Endothelial cell of umbilical vein (primary cell): ENCODE measurements at regions not wholly inside any gene's neighbourhood (a gene's known extent, or its start where the extent isn't known, plus 50 kb on each side); places are given as distances from the start of the nearest gene placed in this dataset.

Source experiments
- BruUV-seq: library from RNA; stranded (reverse); fragments of 400-500 nt; replicated peaks from 2 replicates; lab custom pipeline; 2021; lab: Mats Ljungman, UMichigan
- CTCF ChIA-PET: fragments of 300-600, 350-600 bp; sonication (Branson Sonifier 250); formaldehyde crosslinking; loops from one replicate; lab custom pipeline; 2021; ENCODE audit warnings: antibody characterized with exemption, inconsistent platforms; lab: Charles Lee
- POLR2A ChIA-PET: fragments of 300-600, 350-600 bp; sonication (Branson Sonifier 250); formaldehyde crosslinking; loops from one replicate; lab custom pipeline; 2021; ENCODE audit warnings: antibody characterized with exemption, inconsistent platforms; lab: Charles Lee
- DNase-seq: peaks from one replicate; pipeline ENCODE4 v3.0.0-alpha.2; 2011; ENCODE audit warnings: low read depth, low spot score
- FAIRE-seq: peaks from 2 replicates; lab custom pipeline; 2011; peaks lifted over from hg19 to GRCh38; lab: Jason Lieb, UNC
- H2AFZ ChIP-seq: 2 replicates; pipeline ENCODE4 v1.6.0; 2012; ENCODE audit warnings: low read depth, low read length, control low read depth, inconsistent platforms
- H3K27ac ChIP-seq: 2 replicates; pipeline ENCODE4 v1.5.1; 2011; ENCODE audit warnings: low read depth, mild to moderate bottlenecking, control low read depth, low read length, moderate library complexity; ENCODE audit not compliant: insufficient read depth
- H3K27me3 ChIP-seq, 2 experiments: 2 replicates each; pipeline versions ENCODE4 v1.6.0 to v1.6.1; 2011; ENCODE audit warnings: low read length in 2 of 2, mixed read lengths in 1 of 2; ENCODE audit not compliant: control insufficient read depth in 2 of 2, insufficient read depth in 2 of 2
- H3K36me3 ChIP-seq, 2 experiments: 2 replicates in 1 of 2; 3 replicates in 1 of 2; pipeline ENCODE4 v1.5.1; 2011; ENCODE audit warnings: low read length in 2 of 2, mild to moderate bottlenecking in 1 of 2, moderate library complexity in 1 of 2; ENCODE audit not compliant: control insufficient read depth in 2 of 2, insufficient read depth in 2 of 2; ENCODE audit errors: extremely low read depth in 1 of 2
- H3K4me1 ChIP-seq: 3 replicates; pipeline ENCODE4 v1.5.1; 2011; ENCODE audit warnings: mild to moderate bottlenecking, low read length; ENCODE audit not compliant: control insufficient read depth, insufficient read depth; ENCODE audit errors: extremely low read depth
- H3K4me2 ChIP-seq: 2 replicates; pipeline ENCODE4 v1.6.1; 2011; ENCODE audit warnings: low read length, control low read depth, mixed read lengths; ENCODE audit not compliant: insufficient read depth
- H3K4me3 ChIP-seq, 3 experiments: fragments of 200-600 bp in 1 of 3; sonication (generic), shearing (Covaris generic) in 1 of 3; replicated peaks in 1 of 3; 2 replicates each; pipeline ENCODE4 v1.5.1; 2011 to 2016; ENCODE audit warnings: control low read depth in 3 of 3, low read length in 3 of 3, mild to moderate bottlenecking in 2 of 3, inconsistent platforms in 1 of 3, low read depth in 1 of 3, moderate library complexity in 1 of 3; ENCODE audit not compliant: insufficient read depth in 1 of 3
- H3K79me2 ChIP-seq: 2 replicates; pipeline ENCODE4 v1.6.0; 2012; ENCODE audit warnings: low read length, inconsistent platforms; ENCODE audit not compliant: control insufficient read depth, insufficient read depth
- H3K9ac ChIP-seq: replicated peaks from 2 replicates; pipeline ENCODE3; 2011; ENCODE audit warnings: low read length, control low read depth; ENCODE audit not compliant: insufficient read depth; ENCODE audit errors: extremely low read depth
- H3K9me1 ChIP-seq: replicated peaks from 3 replicates; pipeline ENCODE4 v1.6.0; 2011; ENCODE audit warnings: mild to moderate bottlenecking, low read length; ENCODE audit not compliant: control insufficient read depth, insufficient read depth; ENCODE audit errors: extremely low read depth
- H3K9me3 ChIP-seq: replicated peaks from 2 replicates; pipeline ENCODE4 v1.5.1; 2012; ENCODE audit warnings: low read length, inconsistent platforms; ENCODE audit not compliant: control insufficient read depth, insufficient read depth
- H4K20me1 ChIP-seq: replicated peaks from 2 replicates; pipeline ENCODE3; 2011; ENCODE audit warnings: mild to moderate bottlenecking, low read length; ENCODE audit not compliant: control insufficient read depth, insufficient read depth; ENCODE audit errors: extremely low read depth
- EZH2 ChIP-seq: IDR thresholded peaks from 2 replicates; pipeline ENCODE4 v1.6.1; 2012; ENCODE audit warnings: borderline replicate concordance, low read depth, mild to moderate bottlenecking, moderate library complexity, low read length, inconsistent platforms; ENCODE audit not compliant: severe bottlenecking
- FOS ChIP-seq: IDR thresholded peaks from 2 replicates; pipeline ENCODE4 v1.6.1; 2011; ENCODE audit warnings: mild to moderate bottlenecking, low read length, moderate library complexity, borderline replicate concordance; ENCODE audit not compliant: insufficient read depth
- GATA2 ChIP-seq: IDR thresholded peaks from 2 replicates; pipeline ENCODE4 v1.7.0; 2011; ENCODE audit warnings: low read depth, mild to moderate bottlenecking, moderate library complexity, mixed read lengths, low read length; ENCODE audit not compliant: insufficient read length, insufficient read depth
- JUN ChIP-seq: IDR thresholded peaks from 2 replicates; pipeline ENCODE4 v1.6.1; 2011; ENCODE audit warnings: borderline replicate concordance, low read depth; ENCODE audit not compliant: insufficient read length, insufficient read depth
- MYC ChIP-seq: IDR thresholded peaks from one replicate; pipeline ENCODE4 v1.6.1; 2011; ENCODE audit warnings: mild to moderate bottlenecking, low read depth, low read length
- POLR2A ChIP-seq: IDR thresholded peaks from 2 replicates; pipeline ENCODE4 v1.6.1; 2012; ENCODE audit warnings: low read depth, mild to moderate bottlenecking, control low read depth, low read length
- POLR2AphosphoS5 ChIP-seq: IDR thresholded peaks from 2 replicates; pipeline ENCODE4 v1.6.1; 2012; ENCODE audit warnings: low read depth, mild to moderate bottlenecking, control low read depth, low read length, moderate library complexity; ENCODE audit not compliant: insufficient read depth
- dilution Hi-C: fragments of 300-500 bp; cut with MboI; formaldehyde crosslinking; loops from one replicate; pipeline ENCODE4 v1.15.0; 2019; ENCODE audit warnings: low sequenced_read_pairs; ENCODE audit not compliant: extremely low pct_ligation_motif_present
- intact Hi-C: fragments of 100-400 bp; cut with micrococcal nuclease; formaldehyde crosslinking; loops from one replicate; pipeline ENCODE4 v1.10.0; 2022
- TF ChIP-seq, protein P1 (sequence below), 2 donors: IDR thresholded peaks; 1 replicate in 1 of 2; 2 replicates in 1 of 2; pipeline ENCODE4 v1.5.1; 2011; ENCODE audit warnings: low read length in 2 of 2, mild to moderate bottlenecking in 2 of 2, moderate library complexity in 2 of 2, control low read depth in 1 of 2, inconsistent platforms in 1 of 2, low read depth in 1 of 2; ENCODE audit not compliant: insufficient read depth in 1 of 2; ENCODE audit errors: extremely low read depth in 1 of 2
- TF ChIP-seq, protein P2 (sequence below): IDR thresholded peaks from 2 replicates; pipeline ENCODE4 v1.6.1; 2011; ENCODE audit not compliant: insufficient read depth, insufficient read length

- POLR2A ChIA-PET = no interaction called here
- dilution Hi-C loops = no loop called here
These were observed 620.7 kb downstream of the RBFOX1 start for GRCh38 chr16:7953360-7953759.

More at GRCh38 chr16:7953360-7953759, 620.7 kb downstream of the RBFOX1 start:
- CTCF ChIA-PET = no interaction called here
- no peaks in the 10 kb centered on the region for H4K20me1 ChIP-seq
- no peak overlapping the region for H3K4me3 ChIP-seq
- no peaks in the 10 kb centered on the region for H3K27me3 ChIP-seq
- intact Hi-C loops = no loop called here
- no peaks in the 10 kb centered on the region for H3K79me2 ChIP-seq
- no peaks in the 10 kb centered on the region for H3K9me3 ChIP-seq
- no peaks in the 10 kb centered on the region for H3K9me1 ChIP-seq
- FAIRE-seq = no peak
- no peak overlapping the region for H2AFZ ChIP-seq
- no peaks in the 10 kb centered on the region for H3K4me1 ChIP-seq
- no peak overlapping the region for H3K9ac ChIP-seq
- H3K36me3 ChIP-seq = no peaks in the 10 kb centered on the region
- BruUV-seq = no TSS peak
- no peak for TF ChIP-seq JUN
- TF ChIP-seq EZH2 = no peak
- TF ChIP-seq FOS = no peak
- TF ChIP-seq, protein P1, sequence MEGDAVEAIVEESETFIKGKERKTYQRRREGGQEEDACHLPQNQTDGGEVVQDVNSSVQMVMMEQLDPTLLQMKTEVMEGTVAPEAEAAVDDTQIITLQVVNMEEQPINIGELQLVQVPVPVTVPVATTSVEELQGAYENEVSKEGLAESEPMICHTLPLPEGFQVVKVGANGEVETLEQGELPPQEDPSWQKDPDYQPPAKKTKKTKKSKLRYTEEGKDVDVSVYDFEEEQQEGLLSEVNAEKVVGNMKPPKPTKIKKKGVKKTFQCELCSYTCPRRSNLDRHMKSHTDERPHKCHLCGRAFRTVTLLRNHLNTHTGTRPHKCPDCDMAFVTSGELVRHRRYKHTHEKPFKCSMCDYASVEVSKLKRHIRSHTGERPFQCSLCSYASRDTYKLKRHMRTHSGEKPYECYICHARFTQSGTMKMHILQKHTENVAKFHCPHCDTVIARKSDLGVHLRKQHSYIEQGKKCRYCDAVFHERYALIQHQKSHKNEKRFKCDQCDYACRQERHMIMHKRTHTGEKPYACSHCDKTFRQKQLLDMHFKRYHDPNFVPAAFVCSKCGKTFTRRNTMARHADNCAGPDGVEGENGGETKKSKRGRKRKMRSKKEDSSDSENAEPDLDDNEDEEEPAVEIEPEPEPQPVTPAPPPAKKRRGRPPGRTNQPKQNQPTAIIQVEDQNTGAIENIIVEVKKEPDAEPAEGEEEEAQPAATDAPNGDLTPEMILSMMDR (IDR thresholded peaks at IDR 0.05; ENCODE audit: extremely low read depth in 1 of 2, insufficient read depth in 1 of 2, low read depth in 1 of 2, low read length in 2 of 2) = no peak
- TF ChIP-seq POLR2A = no peak
- TF ChIP-seq, protein P2, sequence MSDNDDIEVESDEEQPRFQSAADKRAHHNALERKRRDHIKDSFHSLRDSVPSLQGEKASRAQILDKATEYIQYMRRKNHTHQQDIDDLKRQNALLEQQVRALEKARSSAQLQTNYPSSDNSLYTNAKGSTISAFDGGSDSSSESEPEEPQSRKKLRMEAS = no peak
- no peak for TF ChIP-seq POLR2AphosphoS5
- no peak for TF ChIP-seq GATA2
- no peak for TF ChIP-seq MYC
- H3K27ac ChIP-seq = no peak overlapping the region
- H3K4me2 ChIP-seq = no peak overlapping the region
- DNase-seq = no peak
